ENCODE measurements at regions not wholly inside any gene's neighbourhood (a gene's known extent, or its start where the extent isn't known, plus 50 kb on each side); places are given as distances from the start of the nearest gene placed in this dataset.
"Not testable (repeated sequence)": the region's sequence is repeated elsewhere in the genome, so short reads cannot be mapped to it uniquely, and the experiment has no call there.

GRCh38 chr5:143625048-143625447 is 186.9 kb upstream of the HMHB1 start:
- not testable (repeated sequence) for H3K4me1 Mint-ChIP-seq (ENCODE audit: low read depth); H3K36me3 Mint-ChIP-seq (ENCODE audit: insufficient read depth); H3K4me3 Mint-ChIP-seq; DNase-seq; ATAC-seq; H3K27me3 Mint-ChIP-seq (ENCODE audit: low read depth); H3K9me3 Mint-ChIP-seq

GRCh38 chr5:143624465-143624864 is 187.5 kb upstream of the HMHB1 start:
- Mint-ChIP-seq H3K4me3 (no peak overlapping the region), H3K36me3 (ENCODE audit: insufficient read depth) (no peaks in the 10 kb centered on the region), H3K4me1 (ENCODE audit: low read depth) (no peaks in the 10 kb centered on the region), H3K9me3 (peaks cover 5% of the 10 kb centered on the region), H3K27me3 (ENCODE audit: low read depth) (no peaks in the 10 kb centered on the region)
- ATAC-seq, result no peak
- DNase-seq, result no peak

- Mint-ChIP-seq H3K4me1 (ENCODE audit: low read depth) (no peaks in the 10 kb centered on the region), H3K4me3 (no peak overlapping the region), H3K27me3 (ENCODE audit: low read depth) (peaks cover 2% of the 10 kb centered on the region), H3K36me3 (ENCODE audit: insufficient read depth) (no peaks in the 10 kb centered on the region), H3K9me3 (no peaks in the 10 kb centered on the region)
- ATAC-seq (no peak), DNase-seq (no peak)
These were observed 192.9 kb upstream of the HMHB1 start for GRCh38 chr5:143619040-143619439.

GRCh38 chr5:143618141-143618540 is 193.8 kb upstream of the HMHB1 start:
- DNase-seq, result no peak
- Mint-ChIP-seq H3K9me3 (no peaks in the 10 kb centered on the region), H3K4me1 (ENCODE audit: low read depth) (no peaks in the 10 kb centered on the region), H3K27me3 (ENCODE audit: low read depth) (peaks cover 2% of the 10 kb centered on the region), H3K36me3 (ENCODE audit: insufficient read depth) (no peaks in the 10 kb centered on the region), H3K4me3 (no peak overlapping the region)
- ATAC-seq, result no peak

- no peak for DNase-seq
- Mint-ChIP-seq H3K27me3 (ENCODE audit: low read depth) (peaks cover 2% of the 10 kb centered on the region), H3K36me3 (ENCODE audit: insufficient read depth) (no peaks in the 10 kb centered on the region), H3K4me3 (no peak overlapping the region), H3K4me1 (ENCODE audit: low read depth) (no peaks in the 10 kb centered on the region), H3K9me3 (no peaks in the 10 kb centered on the region)
- ATAC-seq, result no peak
These were observed 197.1 kb upstream of the HMHB1 start for GRCh38 chr5:143614831-143615230.

GRCh38 chr5:143613329-143613728 is 198.6 kb upstream of the HMHB1 start:
- DNase-seq, result no peak
- Mint-ChIP-seq H3K4me3 (no peak overlapping the region), H3K27me3 (ENCODE audit: low read depth) (no peaks in the 10 kb centered on the region), H3K36me3 (ENCODE audit: insufficient read depth) (no peaks in the 10 kb centered on the region), H3K4me1 (ENCODE audit: low read depth) (no peaks in the 10 kb centered on the region), H3K9me3 (peaks cover 5% of the 10 kb centered on the region)
- ATAC-seq, result no peak

GRCh38 chr5:143610946-143611345 is 201.0 kb upstream of the HMHB1 start:
- Mint-ChIP-seq H3K9me3 (peaks cover 5% of the 10 kb centered on the region), H3K4me1 (ENCODE audit: low read depth) (peaks cover 7% of the 10 kb centered on the region), H3K36me3 (ENCODE audit: insufficient read depth) (no peaks in the 10 kb centered on the region), H3K4me3 (no peak overlapping the region), H3K27me3 (ENCODE audit: low read depth) (no peaks in the 10 kb centered on the region)
- DNase-seq, result no peak
- ATAC-seq, result no peak

GRCh38 chr5:143606043-143606752 is 202.7 kb upstream of the NR3C1 start:
- ATAC-seq, result peak; percentile 89 to 92
- peaks cover 2% of the 10 kb centered on the region for H3K27me3 Mint-ChIP-seq (ENCODE audit: low read depth)
- H3K9me3 Mint-ChIP-seq, result peaks cover 5% of the 10 kb centered on the region
- peaks cover 36% of the 10 kb centered on the region for H3K4me1 Mint-ChIP-seq (ENCODE audit: low read depth)
- H3K4me3 Mint-ChIP-seq, result peak overlapping the region; percentile 14
- no peak for DNase-seq
- no peaks in the 10 kb centered on the region for H3K36me3 Mint-ChIP-seq (ENCODE audit: insufficient read depth)

GRCh38 chr5:143605403-143606005 is 202.0 kb upstream of the NR3C1 start:
- Mint-ChIP-seq H3K36me3 (ENCODE audit: insufficient read depth) (no peaks in the 10 kb centered on the region), H3K4me3 (peak overlapping the region; percentile 14), H3K27me3 (ENCODE audit: low read depth) (peaks cover 2% of the 10 kb centered on the region), H3K4me1 (ENCODE audit: low read depth) (peaks cover 36% of the 10 kb centered on the region), H3K9me3 (peaks cover 5% of the 10 kb centered on the region)
- no peak for DNase-seq
- ATAC-seq, result peak; percentile 21 to 41

- ATAC-seq (no peak), DNase-seq (no peak)
- no peaks in the 10 kb centered on the region for H3K36me3 Mint-ChIP-seq (ENCODE audit: insufficient read depth)
- H3K4me1 Mint-ChIP-seq (ENCODE audit: low read depth), result peaks cover 36% of the 10 kb centered on the region
- peaks cover 4% of the 10 kb centered on the region for H3K9me3 Mint-ChIP-seq
- peaks cover 2% of the 10 kb centered on the region for H3K27me3 Mint-ChIP-seq (ENCODE audit: low read depth)
- no peak overlapping the region for H3K4me3 Mint-ChIP-seq
These were observed 198.4 kb upstream of the NR3C1 start for GRCh38 chr5:143601917-143602333.

GRCh38 chr5:143601357-143601756 is 197.9 kb upstream of the NR3C1 start:
- ATAC-seq (no peak), DNase-seq (no peak)
- Mint-ChIP-seq H3K9me3 (peaks cover 4% of the 10 kb centered on the region), H3K4me3 (no peak overlapping the region), H3K4me1 (ENCODE audit: low read depth) (peaks cover 33% of the 10 kb centered on the region), H3K36me3 (ENCODE audit: insufficient read depth) (no peaks in the 10 kb centered on the region), H3K27me3 (ENCODE audit: low read depth) (peaks cover 2% of the 10 kb centered on the region)

- Mint-ChIP-seq H3K4me1 (ENCODE audit: low read depth) (peaks cover 27% of the 10 kb centered on the region), H3K9me3 (peaks cover 4% of the 10 kb centered on the region), H3K27me3 (ENCODE audit: low read depth) (peaks cover 2% of the 10 kb centered on the region), H3K36me3 (ENCODE audit: insufficient read depth) (no peaks in the 10 kb centered on the region), H3K4me3 (no peak overlapping the region)
- DNase-seq (no peak), ATAC-seq (no peak)
These were observed 197.1 kb upstream of the NR3C1 start for GRCh38 chr5:143600396-143601075.

- peaks cover 24% of the 10 kb centered on the region for H3K4me1 Mint-ChIP-seq (ENCODE audit: low read depth)
- no peak for ATAC-seq
- peaks cover 4% of the 10 kb centered on the region for H3K9me3 Mint-ChIP-seq
- peaks cover 2% of the 10 kb centered on the region for H3K27me3 Mint-ChIP-seq (ENCODE audit: low read depth)
- no peak overlapping the region for H3K4me3 Mint-ChIP-seq
- no peak for DNase-seq
- no peaks in the 10 kb centered on the region for H3K36me3 Mint-ChIP-seq (ENCODE audit: insufficient read depth)
These were observed 196.0 kb upstream of the NR3C1 start for GRCh38 chr5:143599474-143599873.

GRCh38 chr5:143596824-143597223 is 193.3 kb upstream of the NR3C1 start:
- ATAC-seq, result no peak
- Mint-ChIP-seq H3K4me3 (no peak overlapping the region), H3K9me3 (peaks cover 4% of the 10 kb centered on the region), H3K27me3 (ENCODE audit: low read depth) (no peaks in the 10 kb centered on the region), H3K4me1 (ENCODE audit: low read depth) (peaks cover 12% of the 10 kb centered on the region), H3K36me3 (ENCODE audit: insufficient read depth) (no peaks in the 10 kb centered on the region)
- no peak for DNase-seq
